HepG2 (cell line): ENCODE measurements at regions not wholly inside any gene's neighbourhood (a gene's known extent, or its start where the extent isn't known, plus 50 kb on each side); places are given as distances from the start of the nearest gene placed in this dataset.

Experiments
- ATAC-seq: fragments of 200-7000 bp; cut with Tn5 transposase; 3 replicates; pipeline ENCODE4 v1.9.1; 2020; ENCODE audit warnings: mild to moderate bottlenecking, moderate library complexity
- BruUV-seq: library from RNA; stranded (reverse); fragments of 400-500 nt; replicated peaks from 2 replicates; lab custom pipeline; 2021; lab: Mats Ljungman, UMichigan
- CTCF ChIA-PET: fragments of 300-600 bp; formaldehyde crosslinking; extraction: SDS; loops from one replicate; lab custom pipeline; 2021; ENCODE audit warnings: low total read pairs, inconsistent platforms, low intra/inter-chr PET ratio; lab: Yijun Ruan, JAX
- POLR2A ChIA-PET: fragments of 350-600 bp; sonication (Branson Sonifier 250); formaldehyde crosslinking; loops from one replicate; lab custom pipeline; 2020; ENCODE audit warnings: antibody characterized with exemption, inconsistent platforms; lab: Yijun Ruan, JAX
- DNase-seq: peaks from one replicate; pipeline ENCODE4 v3.0.0-alpha.2; 2015; ENCODE audit warnings: low spot score
- FAIRE-seq: peaks from 3 replicates; lab custom pipeline; 2011; peaks lifted over from hg19 to GRCh38; lab: Jason Lieb, UNC
- H2AFZ ChIP-seq: one replicate; pipeline ENCODE4 v1.6.1; 2011; ENCODE audit warnings: low read length, inconsistent platforms
- H3K27ac ChIP-seq: fragments of 300-600 bp; 3 replicates; pipeline ENCODE4 v1.8.0; 2011; ENCODE audit warnings: mixed run types, mild to moderate bottlenecking, mixed read lengths, low read length, inconsistent platforms; ENCODE audit not compliant: insufficient read depth; ENCODE audit errors: extremely low read length
- H3K27me3 ChIP-seq, 2 experiments: fragments of 200-600 bp in 1 of 2; 2 replicates in 1 of 2; 3 replicates in 1 of 2; pipeline versions ENCODE4 v1.6.0 to v1.8.0; 2011; ENCODE audit warnings: low read length in 2 of 2, mild to moderate bottlenecking in 2 of 2, moderate library complexity in 2 of 2, inconsistent platforms in 1 of 2; ENCODE audit not compliant: insufficient read depth in 2 of 2, control insufficient read depth in 1 of 2
- H3K36me3 ChIP-seq, 2 experiments: fragments of 200-600 bp in 1 of 2; replicated peaks in 1 of 2; 2 replicates in 1 of 2; 3 replicates in 1 of 2; pipeline versions ENCODE4 v1.5.1 to v1.8.0; 2011; ENCODE audit warnings: low read length in 2 of 2, inconsistent platforms in 1 of 2; ENCODE audit not compliant: insufficient read depth in 2 of 2, control insufficient read depth in 1 of 2
- H3K4me1 ChIP-seq: 2 replicates; pipeline ENCODE4 v1.5.1; 2012; ENCODE audit warnings: low read length, inconsistent platforms; ENCODE audit not compliant: insufficient read depth
- H3K4me2 ChIP-seq: 2 replicates; pipeline ENCODE4 v1.6.0; 2011; ENCODE audit warnings: low read depth, low read length, inconsistent platforms
- H3K4me3 ChIP-seq, 3 experiments: fragments of 200-600 bp in 1 of 3; sonication (generic), shearing (Covaris generic) in 1 of 3; replicated peaks in 1 of 3; 2 replicates each; pipeline ENCODE4 v1.5.1; 2011 to 2016; ENCODE audit warnings: low read length in 3 of 3, inconsistent platforms in 2 of 3, low read depth in 2 of 3, mild to moderate bottlenecking in 2 of 3, control low read depth in 1 of 3, mixed read lengths in 1 of 3; ENCODE audit not compliant: insufficient read depth in 1 of 3
- H3K79me2 ChIP-seq: one replicate; pipeline ENCODE4 v1.6.1; 2011; ENCODE audit warnings: low read length, inconsistent platforms; ENCODE audit not compliant: insufficient read depth
- H3K9ac ChIP-seq: 2 replicates; pipeline ENCODE4 v1.6.0; 2011; ENCODE audit warnings: mild to moderate bottlenecking, low read depth, low read length, inconsistent platforms; ENCODE audit not compliant: insufficient read depth
- H3K9me3 ChIP-seq: 2 replicates; pipeline ENCODE4 v1.5.1; 2012; ENCODE audit warnings: mild to moderate bottlenecking, low read length
- H4K20me1 ChIP-seq: 2 replicates; pipeline ENCODE4 v1.6.0; 2011; ENCODE audit warnings: inconsistent platforms, mild to moderate bottlenecking, low read length, moderate library complexity; ENCODE audit not compliant: insufficient read depth
- DPF2 ChIP-seq: sonication (generic); formaldehyde crosslinking; IDR thresholded peaks from 2 replicates; pipeline ENCODE4 v1.4.0; 2020; ENCODE audit warnings: mild to moderate bottlenecking, low read depth, missing genetic modification reagents, borderline replicate concordance
- JARID2 ChIP-seq: sonication (generic); formaldehyde crosslinking; IDR thresholded peaks from 2 replicates; pipeline ENCODE4 v1.8.1; 2023; ENCODE audit warnings: missing genetic modification reagents, inconsistent platforms; ENCODE audit not compliant: insufficient replicate concordance
- MIER3 ChIP-seq: IDR thresholded peaks from 2 replicates; pipeline ENCODE4 v1.6.1; 2016; ENCODE audit warnings: missing compliant biosample characterization, borderline replicate concordance
- MNT ChIP-seq: fragments of 450-650 bp; IDR thresholded peaks from 2 replicates; pipeline ENCODE4 v1.6.1; 2016
- NFAT5 ChIP-seq: sonication (generic); formaldehyde crosslinking; IDR thresholded peaks from 2 replicates; pipeline ENCODE4 v1.4.0; 2020; ENCODE audit warnings: missing genetic modification reagents
- NR2F6 ChIP-seq, 2 experiments: IDR thresholded peaks; 2 replicates each; pipeline ENCODE4 v1.6.1; 2016; ENCODE audit warnings: antibody characterized with exemption in 1 of 2, mild to moderate bottlenecking in 1 of 2
- SALL1 ChIP-seq: sonication (generic); formaldehyde crosslinking; IDR thresholded peaks from 2 replicates; pipeline ENCODE4 v1.8.0; 2022; ENCODE audit warnings: mild to moderate bottlenecking, missing genetic modification reagents
- SP140L ChIP-seq: sonication (generic); formaldehyde crosslinking; IDR thresholded peaks from 2 replicates; pipeline ENCODE4 v1.4.0; 2020; ENCODE audit warnings: missing genetic modification reagents, borderline replicate concordance
- TFE3 ChIP-seq: IDR thresholded peaks from 2 replicates; pipeline ENCODE4 v1.6.1; 2016
- ZNF207 ChIP-seq: fragments of 450-650 bp; IDR thresholded peaks from 2 replicates; pipeline ENCODE4 v1.6.1; 2016; ENCODE audit warnings: antibody characterized with exemption, borderline replicate concordance
- ZNF33B ChIP-seq: sonication (generic); formaldehyde crosslinking; IDR thresholded peaks from 2 replicates; pipeline ENCODE4 v1.5.1; 2020; ENCODE audit warnings: mild to moderate bottlenecking, missing genetic modification reagents
- ZNF790 ChIP-seq: sonication (generic); formaldehyde crosslinking; IDR thresholded peaks from 2 replicates; pipeline ENCODE4 v1.8.0; 2022; ENCODE audit warnings: missing genetic modification reagents, mild to moderate bottlenecking, borderline replicate concordance
- WGBS: methylation state at CpG from one replicate; pipeline ENCODE4 v1.1.6; 2017; ENCODE audit warnings: low lambda C conversion rate; 5-methylcytosine and 5-hydroxymethylcytosine counted together
- in situ Hi-C: cut with HindIII; loops from 2 replicates; pipeline ENCODE4 v1.10.0; 2017; ENCODE audit warnings: low pct_unique_long_range_greater_than_20kb; ENCODE audit not compliant: extremely low pct_ligation_motif_present
- intact Hi-C: fragments of 100-400 bp; cut with micrococcal nuclease; formaldehyde crosslinking; loops from one replicate; pipeline ENCODE4 v1.10.0; 2022; ENCODE audit not compliant: unreplicated experiment

GRCh38 chr20:18992418-18992817 is 178.8 kb downstream of the SCP2D1 start (continued):
- TF ChIP-seq NFAT5 (CRISPR knock-in tag) = no peak
- TF ChIP-seq TFE3 (CRISPR knock-in tag) = no peak
- TF ChIP-seq NR2F6 (IDR thresholded peaks at IDR 0.05) = peak; percentile 61
- TF ChIP-seq NR2F6 (CRISPR knock-in tag; IDR thresholded peaks at IDR 0.05) = no peak
- TF ChIP-seq DPF2 = no peak
- TF ChIP-seq ZNF33B (CRISPR knock-in tag) = no peak
- TF ChIP-seq SP140L = no peak
- TF ChIP-seq, all 625 proteins: peak for 7

- FAIRE-seq (no peak), ATAC-seq (no peak)
- Histone ChIP-seq H2AFZ (no peak overlapping the region), H3K4me2 (no peak overlapping the region), H3K27me3 (no peaks in the 10 kb centered on the region), H3K79me2 (no peaks in the 10 kb centered on the region), H3K9ac (no peak overlapping the region)
- in situ Hi-C loops = no loop called here
- intact Hi-C loops = no loop called here
- no peak for TF ChIP-seq JARID2 (CRISPR knock-in tag)
- TF ChIP-seq SALL1 = no peak
- peak; percentile 58; the same call in 1 of the 2 replicates for TF ChIP-seq MNT
- no peak for TF ChIP-seq ZNF207
- no peak for TF ChIP-seq ZNF790 (CRISPR knock-in tag)
- TF ChIP-seq MIER3 (CRISPR knock-in tag) = no peak
- TF ChIP-seq, all 625 proteins: peak for 1
- no peak for DNase-seq
- no peak overlapping the region for H3K27ac ChIP-seq
- ChIA-PET POLR2A (no interaction called here), CTCF (no interaction called here)
- 3% methylated on average over 3 of the region's 3 CpGs for WGBS
- H4K20me1 ChIP-seq = no peaks in the 10 kb centered on the region
- H3K4me3 ChIP-seq = no peak overlapping the region
- no peaks in the 10 kb centered on the region for H3K36me3 ChIP-seq
- peaks cover 42% of the 10 kb centered on the region for H3K9me3 ChIP-seq
- BruUV-seq = no TSS peak
- H3K4me1 ChIP-seq = peaks cover 5% of the 10 kb centered on the region; the same call in 1 of the 2 replicates
Observed at GRCh38 chr20:18995455-18995854, 181.9 kb downstream of the SCP2D1 start.
